GM18520 (cell line): ENCODE measurements at regions not wholly inside any gene's neighbourhood (a gene's known extent, or its start where the extent isn't known, plus 50 kb on each side); places are given as distances from the start of the nearest gene placed in this dataset.
"Not testable (repeated sequence)": the region's sequence is repeated elsewhere in the genome, so short reads cannot be mapped to it uniquely, and the experiment has no call there.

Source experiments
- ATAC-seq: cut with Tn5 transposase; IDR thresholded peaks from one replicate; pipeline ENCODE4 v1.9.1; 2021; ENCODE audit not compliant: unreplicated experiment

- no peak for ATAC-seq
Observed at GRCh38 chr12:127606476-127607015, 660.4 kb upstream of the TMEM132C start.

- no peak for ATAC-seq
Observed at GRCh38 chr12:127607146-127607725, 659.7 kb upstream of the TMEM132C start.

GRCh38 chr12:127608359-127608758, 658.6 kb upstream of the TMEM132C start:
- not testable (repeated sequence) for ATAC-seq

GRCh38 chr12:127613056-127613455, 653.9 kb upstream of the TMEM132C start:
- no peak for ATAC-seq

GRCh38 chr12:127619869-127620734, 646.9 kb upstream of the TMEM132C start:
- ATAC-seq = no peak

- ATAC-seq = no peak
Observed at GRCh38 chr12:127620735-127621355, 646.1 kb upstream of the TMEM132C start.

- ATAC-seq = no peak
Observed at GRCh38 chr12:127621366-127621765, 645.6 kb upstream of the TMEM132C start.

GRCh38 chr12:127623362-127623761, 643.6 kb upstream of the TMEM132C start:
- ATAC-seq = no peak

GRCh38 chr12:127625176-127625771, 641.7 kb upstream of the TMEM132C start:
- no peak for ATAC-seq

GRCh38 chr12:127628645-127629044, 638.3 kb upstream of the TMEM132C start:
- no peak for ATAC-seq

GRCh38 chr12:127629066-127629820, 637.7 kb upstream of the TMEM132C start:
- no peak for ATAC-seq

- ATAC-seq = no peak
Observed at GRCh38 chr12:127632461-127632860, 634.5 kb upstream of the TMEM132C start.

- ATAC-seq = no peak
Observed at GRCh38 chr12:127635838-127636237, 631.1 kb upstream of the TMEM132C start.

- no peak for ATAC-seq
Observed at GRCh38 chr12:127636882-127637281, 630.1 kb upstream of the TMEM132C start.

- no peak for ATAC-seq
Observed at GRCh38 chr12:127640181-127640886, 626.6 kb upstream of the TMEM132C start.

- no peak for ATAC-seq
Observed at GRCh38 chr12:127642208-127642607, 624.8 kb upstream of the TMEM132C start.

GRCh38 chr12:127648321-127648720, 618.6 kb upstream of the TMEM132C start:
- no peak for ATAC-seq

GRCh38 chr12:127649961-127650360, 617.0 kb upstream of the TMEM132C start:
- no peak for ATAC-seq

GRCh38 chr12:127650626-127651025, 616.3 kb upstream of the TMEM132C start:
- ATAC-seq = no peak

GRCh38 chr12:127652281-127652680, 614.7 kb upstream of the TMEM132C start:
- no peak for ATAC-seq
